Right lobe of liver (tissue), 4 donors: ENCODE measurements at regions not wholly inside any gene's neighbourhood (a gene's known extent, or its start where the extent isn't known, plus 50 kb on each side); places are given as distances from the start of the nearest gene placed in this dataset.

Experiments used
- POLR2A ChIP-seq: fragments of 450-650 bp; IDR thresholded peaks from one replicate; pipeline ENCODE4 v1.6.1; 2017; ENCODE audit warnings: antibody characterized with exemption, mild to moderate bottlenecking
- TF ChIP-seq, protein P1 (sequence below), 4 donors: fragments of 200-600 bp in 3 of 4; fragments of 450-650 bp in 1 of 4; IDR thresholded peaks; one replicate each; pipeline versions ENCODE4 v1.5.1 to v1.8.0; 2016 to 2022; ENCODE audit warnings: antibody characterized with exemption in 4 of 4, mild to moderate bottlenecking in 2 of 4
- donor health status: DM: no; HTN: no; CAD: no.
- donor health status: DM: no; HTN: no; CAD: no.
- donor health status: DM: no; HTN: yes; CAD: no.

DNA sequence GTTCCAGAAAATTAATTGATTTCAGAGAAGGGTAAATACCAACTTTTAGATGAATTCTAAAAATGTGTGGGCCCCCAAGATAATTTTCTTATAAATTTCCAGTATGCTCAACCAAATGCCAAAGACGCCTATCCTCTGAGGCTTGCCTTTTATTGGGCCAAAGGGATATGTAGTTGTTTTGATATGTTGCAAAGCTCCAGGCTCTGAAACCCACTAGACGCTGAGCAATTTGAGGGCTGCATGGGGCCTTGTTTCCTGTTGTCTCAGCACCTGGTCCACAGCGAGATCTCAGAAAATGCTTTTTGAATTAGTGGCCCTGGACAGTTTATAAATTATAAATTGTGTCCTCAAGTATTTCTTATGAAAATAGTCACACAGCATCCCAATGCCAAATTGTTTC, 397.2 kb downstream of the SAMD5 start:
- TF ChIP-seq, protein P1, sequence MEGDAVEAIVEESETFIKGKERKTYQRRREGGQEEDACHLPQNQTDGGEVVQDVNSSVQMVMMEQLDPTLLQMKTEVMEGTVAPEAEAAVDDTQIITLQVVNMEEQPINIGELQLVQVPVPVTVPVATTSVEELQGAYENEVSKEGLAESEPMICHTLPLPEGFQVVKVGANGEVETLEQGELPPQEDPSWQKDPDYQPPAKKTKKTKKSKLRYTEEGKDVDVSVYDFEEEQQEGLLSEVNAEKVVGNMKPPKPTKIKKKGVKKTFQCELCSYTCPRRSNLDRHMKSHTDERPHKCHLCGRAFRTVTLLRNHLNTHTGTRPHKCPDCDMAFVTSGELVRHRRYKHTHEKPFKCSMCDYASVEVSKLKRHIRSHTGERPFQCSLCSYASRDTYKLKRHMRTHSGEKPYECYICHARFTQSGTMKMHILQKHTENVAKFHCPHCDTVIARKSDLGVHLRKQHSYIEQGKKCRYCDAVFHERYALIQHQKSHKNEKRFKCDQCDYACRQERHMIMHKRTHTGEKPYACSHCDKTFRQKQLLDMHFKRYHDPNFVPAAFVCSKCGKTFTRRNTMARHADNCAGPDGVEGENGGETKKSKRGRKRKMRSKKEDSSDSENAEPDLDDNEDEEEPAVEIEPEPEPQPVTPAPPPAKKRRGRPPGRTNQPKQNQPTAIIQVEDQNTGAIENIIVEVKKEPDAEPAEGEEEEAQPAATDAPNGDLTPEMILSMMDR (IDR thresholded peaks at IDR 0.05) = no peak
- TF ChIP-seq POLR2A = no peak
